ENCODE measurements at regions not wholly inside any gene's neighbourhood (a gene's known extent, or its start where the extent isn't known, plus 50 kb on each side); places are given as distances from the start of the nearest gene placed in this dataset.

GRCh38 chr5:173523388-173523787 lies 93.1 kb downstream of the BOD1 start:
- no peak for DNase-seq (ENCODE audit: insufficient read length)
- no peak for TF ChIP-seq POLR2A (IDR thresholded peaks at IDR 0.05; ENCODE audit: low read depth, low read length)
- no peak for TF ChIP-seq POLR2AphosphoS5 (IDR thresholded peaks at IDR 0.05; ENCODE audit: low read depth, low read length)
- no peak for TF ChIP-seq TAF1 (IDR thresholded peaks at IDR 0.05; ENCODE audit: borderline replicate concordance, low read depth, low read length)
- FAIRE-seq, result no peak

- no peak for FAIRE-seq
- no peak for TF ChIP-seq POLR2A (IDR thresholded peaks at IDR 0.05; ENCODE audit: low read depth, low read length)
- TF ChIP-seq TAF1 (IDR thresholded peaks at IDR 0.05; ENCODE audit: borderline replicate concordance, low read depth, low read length), result no peak
- TF ChIP-seq POLR2AphosphoS5 (IDR thresholded peaks at IDR 0.05; ENCODE audit: low read depth, low read length), result no peak
- no peak for DNase-seq (ENCODE audit: insufficient read length)
These were observed 93.9 kb downstream of the BOD1 start for GRCh38 chr5:173522518-173522917.

GRCh38 chr5:173518856-173519255 lies 97.6 kb downstream of the BOD1 start:
- no peak for TF ChIP-seq POLR2AphosphoS5 (IDR thresholded peaks at IDR 0.05; ENCODE audit: low read depth, low read length)
- TF ChIP-seq TAF1 (IDR thresholded peaks at IDR 0.05; ENCODE audit: borderline replicate concordance, low read depth, low read length), result no peak
- TF ChIP-seq POLR2A (IDR thresholded peaks at IDR 0.05; ENCODE audit: low read depth, low read length), result no peak
- FAIRE-seq, result no peak
- no peak for DNase-seq (ENCODE audit: insufficient read length)

- no peak for TF ChIP-seq POLR2AphosphoS5 (IDR thresholded peaks at IDR 0.05; ENCODE audit: low read depth, low read length)
- TF ChIP-seq TAF1 (IDR thresholded peaks at IDR 0.05; ENCODE audit: borderline replicate concordance, low read depth, low read length), result no peak
- no peak for TF ChIP-seq POLR2A (IDR thresholded peaks at IDR 0.05; ENCODE audit: low read depth, low read length)
- DNase-seq (ENCODE audit: insufficient read length), result no peak
- no peak for FAIRE-seq
These were observed 98.8 kb downstream of the BOD1 start for GRCh38 chr5:173517648-173518047.

GRCh38 chr5:173515526-173515925 lies 100.9 kb downstream of the BOD1 start:
- FAIRE-seq (no peak), DNase-seq (ENCODE audit: insufficient read length) (no peak)
- TF ChIP-seq TAF1 (IDR thresholded peaks at IDR 0.05; ENCODE audit: borderline replicate concordance, low read depth, low read length), result no peak
- TF ChIP-seq POLR2A (IDR thresholded peaks at IDR 0.05; ENCODE audit: low read depth, low read length), result no peak
- TF ChIP-seq POLR2AphosphoS5 (IDR thresholded peaks at IDR 0.05; ENCODE audit: low read depth, low read length), result no peak

- no peak for DNase-seq (ENCODE audit: insufficient read length)
- TF ChIP-seq POLR2A (IDR thresholded peaks at IDR 0.05; ENCODE audit: low read depth, low read length), result no peak
- no peak for TF ChIP-seq TAF1 (IDR thresholded peaks at IDR 0.05; ENCODE audit: borderline replicate concordance, low read depth, low read length)
- FAIRE-seq, result no peak
These were observed 101.8 kb downstream of the BOD1 start for GRCh38 chr5:173514661-173515060.

GRCh38 chr5:173513521-173513991 lies 102.9 kb downstream of the BOD1 start:
- no peak for TF ChIP-seq TAF1 (IDR thresholded peaks at IDR 0.05; ENCODE audit: borderline replicate concordance, low read depth, low read length)
- no peak for FAIRE-seq
- DNase-seq (ENCODE audit: insufficient read length), result no peak

- DNase-seq (ENCODE audit: insufficient read length) (no peak), FAIRE-seq (peak; percentile 82)
- TF ChIP-seq TAF1 (IDR thresholded peaks at IDR 0.05; ENCODE audit: borderline replicate concordance, low read depth, low read length), result no peak
- no peak for TF ChIP-seq POLR2A (IDR thresholded peaks at IDR 0.05; ENCODE audit: low read depth, low read length)
- TF ChIP-seq POLR2AphosphoS5 (IDR thresholded peaks at IDR 0.05; ENCODE audit: low read depth, low read length), result no peak
These were observed 103.6 kb downstream of the BOD1 start for GRCh38 chr5:173512637-173513435.

GRCh38 chr5:173509060-173509459 lies 107.4 kb downstream of the BOD1 start:
- TF ChIP-seq TAF1 (IDR thresholded peaks at IDR 0.05; ENCODE audit: borderline replicate concordance, low read depth, low read length), result no peak
- no peak for TF ChIP-seq POLR2AphosphoS5 (IDR thresholded peaks at IDR 0.05; ENCODE audit: low read depth, low read length)
- FAIRE-seq, result peak; percentile 30
- DNase-seq (ENCODE audit: insufficient read length), result no peak

GRCh38 chr5:173507171-173507570 lies 109.3 kb downstream of the BOD1 start:
- FAIRE-seq (no peak), DNase-seq (ENCODE audit: insufficient read length) (no peak)
- TF ChIP-seq TAF1 (IDR thresholded peaks at IDR 0.05; ENCODE audit: borderline replicate concordance, low read depth, low read length) (no peak), POLR2A (IDR thresholded peaks at IDR 0.05; ENCODE audit: low read depth, low read length) (no peak), POLR2AphosphoS5 (IDR thresholded peaks at IDR 0.05; ENCODE audit: low read depth, low read length) (no peak)

- DNase-seq (ENCODE audit: insufficient read length) (no peak), FAIRE-seq (no peak)
- no peak for TF ChIP-seq POLR2AphosphoS5 (IDR thresholded peaks at IDR 0.05; ENCODE audit: low read depth, low read length)
- no peak for TF ChIP-seq TAF1 (IDR thresholded peaks at IDR 0.05; ENCODE audit: borderline replicate concordance, low read depth, low read length)
- no peak for TF ChIP-seq POLR2A (IDR thresholded peaks at IDR 0.05; ENCODE audit: low read depth, low read length)
These were observed 110.8 kb downstream of the BOD1 start for GRCh38 chr5:173505634-173506033.

GRCh38 chr5:173501922-173502321 lies 114.5 kb downstream of the BOD1 start:
- FAIRE-seq, result no peak
- TF ChIP-seq POLR2AphosphoS5 (IDR thresholded peaks at IDR 0.05; ENCODE audit: low read depth, low read length) (no peak), TAF1 (IDR thresholded peaks at IDR 0.05; ENCODE audit: borderline replicate concordance, low read depth, low read length) (no peak), POLR2A (IDR thresholded peaks at IDR 0.05; ENCODE audit: low read depth, low read length) (no peak)

More at GRCh38 chr5:173501922-173502321, 114.5 kb downstream of the BOD1 start:
- DNase-seq (ENCODE audit: insufficient read length), result no peak
